PC-3 (cell line): ENCODE measurements at regions not wholly inside any gene's neighbourhood (a gene's known extent, or its start where the extent isn't known, plus 50 kb on each side); places are given as distances from the start of the nearest gene placed in this dataset.
"Not testable (repeated sequence)": the region's sequence is repeated elsewhere in the genome, so short reads cannot be mapped to it uniquely, and the experiment has no call there.

Source experiments
- ATAC-seq: fragments of 200-7000 bp; cut with Tn5 transposase; 2 replicates; pipeline ENCODE4 v1.9.1; 2020; ENCODE audit warnings: mild to moderate bottlenecking, moderate library complexity
- BruUV-seq: library from RNA; stranded (reverse); fragments of 400-500 nt; replicated peaks from 2 replicates; lab custom pipeline; 2021; lab: Mats Ljungman, UMichigan
- CTCF ChIA-PET: fragments of 300-600 bp; sonication (Branson Sonifier 250); formaldehyde crosslinking; loops from one replicate; lab custom pipeline; 2022; ENCODE audit warnings: antibody characterized with exemption; lab: Charles Lee
- POLR2A ChIA-PET: fragments of 300-600 bp; sonication (Branson Sonifier 250); formaldehyde crosslinking; loops from one replicate; lab custom pipeline; 2022; ENCODE audit warnings: antibody characterized with exemption; ENCODE audit not compliant: unreplicated experiment; lab: Charles Lee
- DNase-seq: peaks from one replicate; pipeline ENCODE4 v3.0.0-alpha.2; 2015
- H2AFZ ChIP-seq: fragments of 300-600 bp; sonication (generic); 2 replicates; pipeline ENCODE4 v1.6.0; 2016; ENCODE audit warnings: antibody characterized with exemption, low read length
- H3F3A ChIP-seq: fragments of 300-600 bp; sonication (generic); one replicate; pipeline ENCODE4 v1.6.0; 2017; ENCODE audit warnings: antibody characterized with exemption, low read length, control low read depth, mild to moderate bottlenecking; ENCODE audit not compliant: unreplicated experiment
- H3K27ac ChIP-seq: fragments of 300-600 bp; sonication (generic); 2 replicates; pipeline ENCODE4 v1.5.1; 2016; ENCODE audit warnings: mild to moderate bottlenecking, low read length
- H3K27me3 ChIP-seq: fragments of 300-600 bp; sonication (generic); 2 replicates; pipeline ENCODE4 v1.6.1; 2016; ENCODE audit warnings: low read length, mixed read lengths
- H3K36me3 ChIP-seq: fragments of 300-600 bp; sonication (generic); 2 replicates; pipeline ENCODE4 v1.6.1; 2016; ENCODE audit warnings: low read depth, mixed run types, low read length, mixed read lengths
- H3K4me1 ChIP-seq: fragments of 300-600 bp; sonication (generic); 2 replicates; pipeline ENCODE4 v1.5.1; 2016; ENCODE audit warnings: low read length; ENCODE audit not compliant: insufficient read depth
- H3K4me2 ChIP-seq: fragments of 300-600 bp; sonication (generic); 2 replicates; pipeline ENCODE4 v1.6.0; 2016; ENCODE audit warnings: low read length
- H3K4me3 ChIP-seq: fragments of 300-600 bp; sonication (generic); 2 replicates; pipeline ENCODE4 v1.5.1; 2016; ENCODE audit warnings: mild to moderate bottlenecking, low read length, mixed read lengths
- H3K79me2 ChIP-seq: fragments of 300-600 bp; sonication (generic); 2 replicates; pipeline ENCODE4 v1.6.1; 2017; ENCODE audit warnings: low read length, mixed read lengths
- H3K9ac ChIP-seq: fragments of 300-600 bp; sonication (generic); 2 replicates; pipeline ENCODE4 v1.6.0; 2016; ENCODE audit warnings: mild to moderate bottlenecking, low read length
- H3K9me2 ChIP-seq: fragments of 300-600 bp; sonication (generic); replicated peaks from 2 replicates; pipeline ENCODE4 v1.6.1; 2016; ENCODE audit warnings: mixed run types, low read length, mixed read lengths
- H3K9me3 ChIP-seq: fragments of 300-600 bp; sonication (generic); 2 replicates; pipeline ENCODE4 v1.6.1; 2016; ENCODE audit warnings: low read length, mixed read lengths
- H4K20me1 ChIP-seq: fragments of 300-600 bp; sonication (generic); 2 replicates; pipeline ENCODE4 v1.6.1; 2016; ENCODE audit warnings: low read length, mixed read lengths
- CTCF ChIP-seq: fragments of 300-600 bp; sonication (generic); conservative IDR thresholded peaks from 2 replicates; pipeline ENCODE4 v1.5.1; 2017; ENCODE audit warnings: antibody characterized with exemption, low read depth, mild to moderate bottlenecking, low read length
- EZH2 ChIP-seq: fragments of 300-600 bp; sonication (generic); IDR thresholded peaks from one replicate; pipeline ENCODE4 v1.6.1; 2017; ENCODE audit warnings: antibody characterized with exemption, mild to moderate bottlenecking, low read length; ENCODE audit not compliant: unreplicated experiment
- EZH2phosphoT487 ChIP-seq: fragments of 300-600 bp; sonication (generic); IDR thresholded peaks from 2 replicates; pipeline ENCODE4 v1.6.1; 2018; ENCODE audit warnings: mild to moderate bottlenecking, antibody characterized with exemption, low read length, borderline replicate concordance
- intact Hi-C: fragments of 100-400 bp; cut with micrococcal nuclease; formaldehyde crosslinking; loops from 2 replicates; pipeline ENCODE4 v1.9.0; 2023

GRCh38 chr5:91586232-91586631 is 203.1 kb upstream of the ARRDC3 start:
- Histone ChIP-seq H3K4me1 (no peaks in the 10 kb centered on the region), H3K4me2 (no peak overlapping the region), H3F3A (no peaks in the 10 kb centered on the region), H3K79me2 (no peaks in the 10 kb centered on the region), H4K20me1 (no peaks in the 10 kb centered on the region), H3K27ac (no peak overlapping the region), H3K36me3 (no peaks in the 10 kb centered on the region), H3K9ac (no peak overlapping the region), H2AFZ (no peak overlapping the region), H3K4me3 (no peak overlapping the region), H3K9me2 (no peaks in the 10 kb centered on the region), H3K27me3 (no peaks in the 10 kb centered on the region), H3K9me3 (peaks cover 12% of the 10 kb centered on the region; the same call in 1 of the 2 replicates)
- intact Hi-C loops, result no loop called here
- no peak for ATAC-seq
- BruUV-seq, result no TSS peak
- no peak for DNase-seq
- POLR2A ChIA-PET, result no interaction called here
- CTCF ChIA-PET, result no interaction called here
- TF ChIP-seq CTCF (no peak), EZH2 (no peak), EZH2phosphoT487 (no peak)

GRCh38 chr5:91584352-91584751 is 201.2 kb upstream of the ARRDC3 start:
- ATAC-seq (no peak), DNase-seq (no peak)
- H3K79me2 ChIP-seq, result no peaks in the 10 kb centered on the region
- no peaks in the 10 kb centered on the region for H3K9me2 ChIP-seq
- TF ChIP-seq CTCF, result no peak
- no peak for TF ChIP-seq EZH2
- TF ChIP-seq EZH2phosphoT487, result no peak
- no peaks in the 10 kb centered on the region for H3K9me3 ChIP-seq
- ChIA-PET POLR2A (no interaction called here), CTCF (no interaction called here)
- H3K4me2 ChIP-seq, result no peak overlapping the region
- no peaks in the 10 kb centered on the region for H3F3A ChIP-seq
- H2AFZ ChIP-seq, result no peak overlapping the region
- no peaks in the 10 kb centered on the region for H4K20me1 ChIP-seq
- H3K9ac ChIP-seq, result no peak overlapping the region
- intact Hi-C loops, result no loop called here
- no peaks in the 10 kb centered on the region for H3K36me3 ChIP-seq
- no peaks in the 10 kb centered on the region for H3K4me1 ChIP-seq
- H3K27ac ChIP-seq, result no peak overlapping the region
- no TSS peak for BruUV-seq
- H3K4me3 ChIP-seq, result no peak overlapping the region
- H3K27me3 ChIP-seq, result no peaks in the 10 kb centered on the region

GRCh38 chr5:91566012-91566411 is 182.9 kb upstream of the ARRDC3 start:
- H4K20me1 ChIP-seq, BruUV-seq, H3K36me3 ChIP-seq, H3K79me2 ChIP-seq, H3K4me1 ChIP-seq, intact Hi-C loops, DNase-seq, H3F3A ChIP-seq, H3K4me3 ChIP-seq, H3K4me2 ChIP-seq, CTCF ChIA-PET, ATAC-seq, H3K27me3 ChIP-seq, H3K9me2 ChIP-seq, H3K27ac ChIP-seq, H2AFZ ChIP-seq, POLR2A ChIA-PET, H3K9ac ChIP-seq: not testable (repeated sequence)
- peaks cover 12% of the 10 kb centered on the region; the same call in 1 of the 2 replicates for H3K9me3 ChIP-seq
